Esophagus muscularis mucosa (tissue), 4 donors: ENCODE measurements at regions not wholly inside any gene's neighbourhood (a gene's known extent, or its start where the extent isn't known, plus 50 kb on each side); places are given as distances from the start of the nearest gene placed in this dataset.

Source experiments
- DNase-seq: peaks from one replicate; pipeline ENCODE4 v3.0.0-alpha.2; 2017; ENCODE audit errors: extremely low spot score
- H3K27ac ChIP-seq, 4 donors: fragments of 200-600 bp; sonication (generic); replicated peaks in 1 of 4; 1 replicate in 3 of 4; 2 replicates in 1 of 4; pipeline ENCODE4 v1.5.1; 2016 to 2019; ENCODE audit warnings: mild to moderate bottlenecking in 1 of 4
- H3K27me3 ChIP-seq, 4 donors: fragments of 200-600 bp; sonication (generic); one replicate each; pipeline versions ENCODE4 v1.5.1 to v1.6.0; 2016 to 2019
- H3K36me3 ChIP-seq, 4 donors: fragments of 200-600 bp; sonication (generic); one replicate each; pipeline ENCODE4 v1.5.1; 2016 to 2019
- H3K4me1 ChIP-seq, 4 donors: fragments of 200-600 bp; sonication (generic); one replicate each; pipeline ENCODE4 v1.5.1; 2016 to 2019
- H3K4me3 ChIP-seq, 4 donors: fragments of 200-600 bp; sonication (generic); 1 replicate in 2 of 4; 2 replicates in 2 of 4; pipeline ENCODE4 v1.5.1; 2016 to 2019; ENCODE audit warnings: mild to moderate bottlenecking in 4 of 4, moderate library complexity in 1 of 4
- H3K9me3 ChIP-seq, 4 donors: fragments of 200-600 bp; sonication (generic); 1 replicate in 3 of 4; 2 replicates in 1 of 4; pipeline ENCODE4 v1.5.1; 2016 to 2019
- EP300 ChIP-seq: sonication (generic); formaldehyde crosslinking; IDR thresholded peaks from one replicate; pipeline ENCODE4 v1.6.1; 2017; ENCODE audit warnings: antibody characterized with exemption
- POLR2A ChIP-seq: fragments of 450-650 bp; IDR thresholded peaks from one replicate; pipeline ENCODE4 v1.6.1; 2017; ENCODE audit warnings: antibody characterized with exemption, moderate library complexity, mild to moderate bottlenecking, low read depth
- POLR2AphosphoS5 ChIP-seq, 2 donors: sonication (generic); formaldehyde crosslinking; IDR thresholded peaks; one replicate each; pipeline ENCODE4 v1.6.1; 2017; ENCODE audit warnings: antibody characterized with exemption in 2 of 2
- WGBS: methylation state at CpG from one replicate; pipeline ENCODE4 v1.1.5; 2018; 5-methylcytosine and 5-hydroxymethylcytosine counted together
- intact Hi-C: fragments of 100-400 bp; cut with DNase I; formaldehyde crosslinking; loops from one replicate; pipeline ENCODE4 v1.15.1; 2023
- TF ChIP-seq, protein P1 (sequence below), 3 experiments: fragments of 200-600 bp in 2 of 3; fragments of 450-650 bp in 1 of 3; sonication (generic) in 2 of 3; IDR thresholded peaks; one replicate each; pipeline ENCODE4 v1.5.1; 2017 to 2019; ENCODE audit warnings: antibody characterized with exemption in 3 of 3, mild to moderate bottlenecking in 2 of 3, moderate library complexity in 1 of 3

DNA sequence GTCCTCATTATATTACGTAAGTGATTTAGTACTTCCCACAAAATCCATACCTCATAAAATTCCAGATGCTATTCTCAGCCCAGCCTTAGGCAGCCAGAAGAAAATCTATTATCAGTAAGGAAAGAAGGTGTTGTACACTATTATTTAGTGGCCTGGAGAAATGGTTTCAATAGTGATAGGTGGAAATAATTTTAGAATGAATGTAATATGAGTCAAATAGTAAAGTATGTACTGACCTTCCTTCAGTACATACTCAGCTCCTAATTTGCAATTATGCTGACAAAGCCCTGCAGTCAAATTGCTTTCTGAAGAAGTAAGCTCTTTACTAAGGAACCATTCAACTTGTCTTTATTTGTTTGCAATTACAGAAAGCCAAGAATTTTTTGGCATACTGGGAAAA, 409.2 kb downstream of the HTR1A start:
- H3K9me3 ChIP-seq = no peaks in the 10 kb centered on the region
- TF ChIP-seq POLR2A (no peak), POLR2AphosphoS5 (IDR thresholded peaks at IDR 0.05) (no peak), EP300 (no peak)
- TF ChIP-seq, protein P1, sequence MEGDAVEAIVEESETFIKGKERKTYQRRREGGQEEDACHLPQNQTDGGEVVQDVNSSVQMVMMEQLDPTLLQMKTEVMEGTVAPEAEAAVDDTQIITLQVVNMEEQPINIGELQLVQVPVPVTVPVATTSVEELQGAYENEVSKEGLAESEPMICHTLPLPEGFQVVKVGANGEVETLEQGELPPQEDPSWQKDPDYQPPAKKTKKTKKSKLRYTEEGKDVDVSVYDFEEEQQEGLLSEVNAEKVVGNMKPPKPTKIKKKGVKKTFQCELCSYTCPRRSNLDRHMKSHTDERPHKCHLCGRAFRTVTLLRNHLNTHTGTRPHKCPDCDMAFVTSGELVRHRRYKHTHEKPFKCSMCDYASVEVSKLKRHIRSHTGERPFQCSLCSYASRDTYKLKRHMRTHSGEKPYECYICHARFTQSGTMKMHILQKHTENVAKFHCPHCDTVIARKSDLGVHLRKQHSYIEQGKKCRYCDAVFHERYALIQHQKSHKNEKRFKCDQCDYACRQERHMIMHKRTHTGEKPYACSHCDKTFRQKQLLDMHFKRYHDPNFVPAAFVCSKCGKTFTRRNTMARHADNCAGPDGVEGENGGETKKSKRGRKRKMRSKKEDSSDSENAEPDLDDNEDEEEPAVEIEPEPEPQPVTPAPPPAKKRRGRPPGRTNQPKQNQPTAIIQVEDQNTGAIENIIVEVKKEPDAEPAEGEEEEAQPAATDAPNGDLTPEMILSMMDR (IDR thresholded peaks at IDR 0.05) = no peak

GRCh38 chr5:63535840-63536602, 426.2 kb downstream of the HTR1A start:
- Histone ChIP-seq H3K36me3 (no peaks in the 10 kb centered on the region), H3K27ac (no peak overlapping the region), H3K4me1 (no peaks in the 10 kb centered on the region), H3K4me3 (no peak overlapping the region), H3K27me3 (no peaks in the 10 kb centered on the region), H3K9me3 (no peaks in the 10 kb centered on the region)
- TF ChIP-seq EP300 = no peak
- TF ChIP-seq, protein P1 (IDR thresholded peaks at IDR 0.05) = no peak
- TF ChIP-seq POLR2A = no peak
- TF ChIP-seq POLR2AphosphoS5 (IDR thresholded peaks at IDR 0.05) = no peak
- intact Hi-C loops = no loop called here
- no peak for DNase-seq

More for the DNA sequence above, 409.2 kb downstream of the HTR1A start:
- DNase-seq = no peak
- no peaks in the 10 kb centered on the region for H3K4me1 ChIP-seq
- H3K4me3 ChIP-seq = no peak overlapping the region
- H3K27me3 ChIP-seq = no peaks in the 10 kb centered on the region
- no peaks in the 10 kb centered on the region for H3K36me3 ChIP-seq
- 87% methylated on average over 1 of the region's 1 CpG for WGBS
- no peak overlapping the region for H3K27ac ChIP-seq
- intact Hi-C loops = no loop called here

- TF ChIP-seq POLR2AphosphoS5 (IDR thresholded peaks at IDR 0.05) (no peak), EP300 (no peak), POLR2A (no peak)
- TF ChIP-seq, protein P1 (IDR thresholded peaks at IDR 0.05) = no peak
- H3K27ac ChIP-seq = no peak overlapping the region
- H3K36me3 ChIP-seq = no peaks in the 10 kb centered on the region
- H3K9me3 ChIP-seq = peaks cover 0 to 7% (median 0%) of the 10 kb centered on the region in 4 donors
- DNase-seq = no peak
- H3K27me3 ChIP-seq = no peaks in the 10 kb centered on the region
- no peak overlapping the region for H3K4me3 ChIP-seq
- 44% methylated on average over 1 of the region's 1 CpG for WGBS
- no peaks in the 10 kb centered on the region for H3K4me1 ChIP-seq
- intact Hi-C loops = no loop called here
These were observed 438.0 kb downstream of the HTR1A start for GRCh38 chr5:63524281-63524680.

GRCh38 chr5:63516006-63516405, 446.2 kb downstream of the HTR1A start:
- Histone ChIP-seq H3K9me3 (peaks cover 0 to 7% (median 0%) of the 10 kb centered on the region in 4 donors), H3K36me3 (no peaks in the 10 kb centered on the region), H3K4me3 (no peak overlapping the region), H3K27ac (no peak overlapping the region), H3K27me3 (no peaks in the 10 kb centered on the region), H3K4me1 (no peaks in the 10 kb centered on the region)
- no peak for DNase-seq
- TF ChIP-seq EP300 = no peak
- TF ChIP-seq POLR2A = no peak
- TF ChIP-seq, protein P1 (IDR thresholded peaks at IDR 0.05) = no peak
- TF ChIP-seq POLR2AphosphoS5 (IDR thresholded peaks at IDR 0.05) = no peak
- intact Hi-C loops = no loop called here

DNA sequence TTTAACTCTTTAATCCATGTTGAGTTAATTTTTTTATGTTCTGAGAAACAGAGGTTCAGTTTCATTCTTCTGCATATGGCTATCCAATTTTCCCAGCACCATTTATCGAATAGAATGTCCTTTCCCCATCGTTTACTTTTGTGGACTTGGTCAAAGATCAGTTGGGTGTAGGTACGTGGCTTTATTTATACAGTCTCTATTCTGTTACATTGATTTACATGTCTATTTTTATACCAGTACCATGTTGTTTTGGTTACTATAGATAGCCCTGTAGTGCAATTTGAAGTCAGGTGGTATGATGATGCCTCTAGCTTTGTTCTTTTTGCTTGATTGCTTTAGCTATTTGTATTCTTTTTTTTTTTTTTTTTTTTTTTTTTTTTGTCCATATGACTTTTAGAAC, 462.0 kb downstream of the HTR1A start:
- Histone ChIP-seq H3K4me3 (no peak overlapping the region), H3K36me3 (no peaks in the 10 kb centered on the region), H3K9me3 (no peaks in the 10 kb centered on the region), H3K4me1 (no peaks in the 10 kb centered on the region), H3K27me3 (no peaks in the 10 kb centered on the region), H3K27ac (no peak overlapping the region)
- intact Hi-C loops = no loop called here
- WGBS = 58% methylated on average over 3 of the region's 3 CpGs
- DNase-seq = no peak
- TF ChIP-seq POLR2A (no peak), POLR2AphosphoS5 (IDR thresholded peaks at IDR 0.05) (no peak), EP300 (no peak)
- TF ChIP-seq, protein P1 (IDR thresholded peaks at IDR 0.05) = no peak
